GM19351 (cell line): ENCODE measurements at regions not wholly inside any gene's neighbourhood (a gene's known extent, or its start where the extent isn't known, plus 50 kb on each side); places are given as distances from the start of the nearest gene placed in this dataset.
"Not testable (repeated sequence)": the region's sequence is repeated elsewhere in the genome, so short reads cannot be mapped to it uniquely, and the experiment has no call there.

Source experiments
- ATAC-seq: cut with Tn5 transposase; IDR thresholded peaks from one replicate; pipeline ENCODE4 v1.9.1; 2021; ENCODE audit warnings: mild to moderate bottlenecking, moderate library complexity; ENCODE audit not compliant: unreplicated experiment

DNA sequence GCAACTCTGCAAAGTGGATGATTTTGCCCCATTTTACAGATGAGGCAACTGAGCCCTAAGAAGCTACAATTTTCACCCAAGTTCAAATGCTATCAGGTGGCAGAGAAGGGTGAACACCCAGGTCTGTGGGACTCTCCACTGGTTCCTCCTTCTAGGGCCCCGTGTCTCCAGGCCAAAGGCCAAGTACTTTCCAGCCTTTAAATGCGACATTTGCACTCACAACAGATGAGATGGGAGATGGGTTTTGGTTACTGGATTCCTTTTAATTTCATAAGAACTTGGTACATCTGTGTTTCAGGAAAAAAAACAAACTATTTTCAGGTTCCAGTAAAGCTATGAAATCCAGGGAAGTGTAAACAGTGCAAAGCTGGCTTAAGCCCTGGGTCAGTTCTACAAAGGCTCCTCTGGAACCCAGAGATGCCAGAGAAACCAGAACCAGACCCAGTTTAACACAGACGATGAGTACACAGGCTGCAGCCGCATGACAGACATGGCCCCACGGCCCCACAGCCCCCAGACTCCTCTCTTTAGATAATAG lies 361.7 kb downstream of the ANAPC1 start:
- no peak for ATAC-seq

DNA sequence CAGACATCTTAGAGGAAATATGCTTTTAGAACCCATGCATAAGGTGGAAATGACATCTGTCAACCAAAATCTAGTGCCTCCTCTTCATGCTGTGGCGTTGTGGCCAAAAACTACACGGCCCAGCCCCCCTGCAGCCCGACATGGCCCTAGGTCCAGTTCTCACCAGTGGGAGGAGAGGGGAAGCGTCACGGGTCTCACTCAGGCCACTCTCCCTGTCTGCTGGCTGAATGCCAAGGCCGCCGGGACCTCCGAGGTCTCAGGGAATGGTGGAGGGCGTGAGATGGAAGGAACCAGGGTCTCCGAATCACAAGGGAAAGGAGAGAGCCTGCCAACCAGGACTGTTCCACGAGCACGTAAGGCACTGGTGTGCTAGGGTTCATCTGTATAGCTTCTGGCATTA lies 361.0 kb downstream of the ANAPC1 start:
- ATAC-seq: no peak

GRCh38 chr2:111525026-111525425 lies 359.0 kb downstream of the ANAPC1 start:
- not testable (repeated sequence) for ATAC-seq

DNA sequence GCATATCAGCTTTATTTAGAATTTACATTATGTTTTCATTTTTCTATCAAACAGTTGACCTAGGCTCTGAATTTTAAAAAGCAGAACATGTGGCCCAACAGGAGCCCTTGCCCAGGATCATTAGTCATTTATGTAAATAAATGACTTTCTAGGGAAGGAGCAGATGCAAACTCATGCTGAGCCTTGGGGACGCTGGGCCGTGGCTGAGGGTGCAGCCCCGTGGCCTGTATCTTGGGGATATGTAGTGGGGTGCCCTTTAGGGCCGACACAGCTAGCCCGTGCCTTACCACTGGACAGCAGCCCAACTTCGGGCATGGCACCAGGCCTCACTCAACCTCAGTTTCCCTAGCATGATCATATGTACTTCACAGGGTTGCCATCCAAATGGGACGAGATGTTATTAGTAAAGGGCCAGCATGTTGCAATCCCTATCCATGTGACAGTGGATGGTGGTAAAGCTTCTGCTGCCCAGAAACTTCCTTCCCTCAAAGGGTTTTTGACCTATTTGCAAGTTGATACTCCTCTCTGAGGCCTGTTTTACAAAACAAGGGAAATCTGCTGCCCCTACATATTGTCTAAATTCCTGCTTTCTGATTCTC lies 357.9 kb downstream of the ANAPC1 start:
- ATAC-seq: not testable (repeated sequence)

GRCh38 chr2:111527707-111528400 lies 356.1 kb downstream of the ANAPC1 start:
- ATAC-seq: not testable (repeated sequence)

- ATAC-seq: not testable (repeated sequence)
Observed at GRCh38 chr2:111529022-111529421, 355.0 kb downstream of the ANAPC1 start.

DNA sequence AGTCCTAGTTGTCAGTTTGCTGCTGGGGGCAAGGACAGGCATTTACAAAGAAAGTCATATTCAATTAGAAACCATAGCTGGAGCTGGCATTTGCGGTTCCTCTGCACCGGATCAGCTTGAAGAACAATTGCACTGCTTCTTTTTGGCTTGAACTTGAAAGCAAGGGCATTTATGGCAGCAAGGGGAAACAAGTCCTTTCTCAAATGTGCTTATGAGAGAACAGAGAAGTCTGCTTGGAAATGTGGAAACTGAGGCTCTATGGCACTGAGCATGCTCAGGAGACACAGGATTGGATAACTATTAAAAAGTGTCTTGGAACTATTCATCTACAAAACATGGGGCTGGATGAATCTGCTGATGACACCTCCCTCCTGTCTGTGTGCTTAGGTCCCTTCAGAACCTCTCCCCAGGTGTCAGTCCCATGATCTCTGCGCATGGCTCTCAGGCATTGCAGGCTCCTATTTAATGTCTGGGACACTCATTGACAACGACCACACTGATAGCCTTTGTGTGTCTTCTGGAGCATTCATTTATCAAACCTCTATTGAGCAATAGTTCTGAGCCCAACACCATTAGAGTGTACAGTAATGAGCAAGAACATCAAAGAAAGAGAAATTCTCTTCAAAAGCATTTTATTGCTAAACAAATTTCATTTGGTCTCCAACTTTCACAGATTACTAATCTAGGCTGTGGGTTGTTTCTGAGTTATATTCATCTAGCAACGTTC lies 353.6 kb downstream of the ANAPC1 start:
- not testable (repeated sequence) for ATAC-seq

GRCh38 chr2:111532682-111533556 lies 351.1 kb downstream of the ANAPC1 start:
- not testable (repeated sequence) for ATAC-seq

DNA sequence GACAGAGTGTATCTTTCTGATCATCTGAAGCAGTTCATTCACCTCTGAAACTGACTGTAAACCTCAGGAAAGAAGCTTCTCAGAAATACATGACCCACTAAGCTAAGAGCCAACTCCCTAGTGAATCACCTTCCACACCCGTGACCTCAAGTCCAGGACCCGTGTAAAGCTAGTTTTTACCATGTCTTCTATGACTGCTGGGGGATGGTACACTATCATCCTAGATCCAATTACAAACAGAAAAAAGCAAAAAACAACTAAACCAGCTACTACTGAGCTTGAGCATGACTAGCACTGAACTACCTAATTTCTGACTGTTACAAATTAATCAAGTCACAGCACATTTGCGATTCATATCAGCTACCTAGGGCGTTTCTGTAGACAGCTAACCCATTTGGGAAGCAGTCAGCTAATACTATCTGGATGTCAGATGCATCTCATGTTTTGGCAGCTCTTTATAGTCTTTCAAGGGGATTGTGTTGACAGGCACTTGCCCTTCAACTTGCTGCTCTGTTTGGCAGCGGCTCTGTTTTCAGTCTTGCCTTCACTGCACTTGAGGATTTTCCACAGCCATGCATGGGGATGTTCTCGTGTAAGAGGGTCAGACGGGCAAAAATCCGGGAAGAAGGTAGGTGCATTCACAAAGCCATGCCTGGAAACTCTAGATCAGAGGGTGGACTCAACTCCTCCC lies 350.3 kb downstream of the ANAPC1 start:
- not testable (repeated sequence) for ATAC-seq

DNA sequence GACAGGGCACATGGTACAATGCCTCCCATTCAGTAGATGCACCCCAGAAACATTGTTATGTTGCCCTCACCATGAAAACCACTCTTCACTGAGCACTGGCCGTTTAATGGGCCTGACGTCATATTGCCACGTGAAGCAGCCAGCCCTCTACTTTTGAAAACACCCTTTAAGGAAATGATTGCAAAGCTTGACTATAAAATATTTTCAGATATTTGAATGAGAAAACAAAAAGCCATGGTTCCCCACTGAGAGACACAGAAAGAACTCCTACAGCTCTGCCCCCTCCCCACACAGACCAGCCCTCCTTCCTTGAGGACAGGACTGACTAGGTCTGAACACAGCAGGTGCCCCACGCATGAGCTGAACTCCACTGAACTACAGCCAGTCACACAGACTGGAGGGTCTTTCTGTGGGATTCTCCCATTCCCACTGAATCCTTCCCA lies 349.1 kb downstream of the ANAPC1 start:
- no peak for ATAC-seq

GRCh38 chr2:111535404-111535803 lies 348.6 kb downstream of the ANAPC1 start:
- no peak for ATAC-seq

- ATAC-seq: no peak
Observed at GRCh38 chr2:111537078-111537655, 346.8 kb downstream of the ANAPC1 start.

GRCh38 chr2:111539991-111540390 lies 344.0 kb downstream of the ANAPC1 start:
- ATAC-seq: not testable (repeated sequence)

DNA sequence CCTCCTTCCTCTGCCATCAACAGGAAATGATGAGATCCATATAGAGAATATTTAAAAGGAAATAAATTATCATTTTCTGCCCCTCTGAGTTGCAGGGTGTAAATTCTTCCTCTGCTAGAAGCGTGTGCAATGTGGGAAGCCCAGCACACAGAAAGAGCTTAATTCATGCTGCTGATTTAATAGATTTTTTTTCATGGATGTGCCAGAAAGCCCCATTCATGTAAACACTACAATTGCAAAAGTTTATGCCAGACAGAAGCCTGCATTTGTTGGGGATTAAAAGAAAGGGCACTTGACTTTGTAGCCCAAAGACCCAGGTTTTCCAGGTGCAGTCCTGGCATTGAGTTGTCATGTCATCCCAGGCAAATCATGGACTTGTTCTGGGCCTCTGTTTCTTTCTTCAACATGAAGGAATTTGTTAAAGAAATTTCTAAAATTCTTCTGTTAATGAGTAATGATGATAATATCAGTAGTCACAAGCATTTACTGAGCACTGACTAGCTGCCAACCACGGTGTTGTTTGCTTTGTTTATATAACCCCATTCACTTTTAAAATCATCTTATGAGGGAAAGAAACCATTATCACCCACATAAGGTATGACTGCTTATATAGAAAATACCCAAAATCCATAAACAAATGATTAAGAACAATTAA lies 341.7 kb downstream of the ANAPC1 start:
- not testable (repeated sequence) for ATAC-seq

DNA sequence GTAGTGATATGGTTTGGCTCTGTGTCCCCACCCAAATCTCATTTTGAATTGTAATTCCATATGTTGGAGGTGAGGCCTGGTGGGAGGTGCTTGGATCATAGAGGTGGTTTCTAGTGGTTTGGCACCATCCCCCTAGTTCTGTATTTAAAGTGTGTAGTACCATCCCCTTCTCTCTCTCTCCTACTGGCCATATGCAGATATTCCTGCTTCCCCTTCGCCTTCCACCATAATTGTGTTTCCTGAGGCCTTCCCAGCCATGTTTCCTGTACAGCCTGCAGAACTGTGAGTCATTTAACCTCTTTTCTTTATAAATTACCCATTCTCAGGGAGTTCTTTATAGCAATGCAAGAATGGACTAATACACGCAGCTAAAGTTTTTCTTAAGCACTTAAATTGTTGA lies 340.0 kb downstream of the ANAPC1 start:
- ATAC-seq: not testable (repeated sequence)

DNA sequence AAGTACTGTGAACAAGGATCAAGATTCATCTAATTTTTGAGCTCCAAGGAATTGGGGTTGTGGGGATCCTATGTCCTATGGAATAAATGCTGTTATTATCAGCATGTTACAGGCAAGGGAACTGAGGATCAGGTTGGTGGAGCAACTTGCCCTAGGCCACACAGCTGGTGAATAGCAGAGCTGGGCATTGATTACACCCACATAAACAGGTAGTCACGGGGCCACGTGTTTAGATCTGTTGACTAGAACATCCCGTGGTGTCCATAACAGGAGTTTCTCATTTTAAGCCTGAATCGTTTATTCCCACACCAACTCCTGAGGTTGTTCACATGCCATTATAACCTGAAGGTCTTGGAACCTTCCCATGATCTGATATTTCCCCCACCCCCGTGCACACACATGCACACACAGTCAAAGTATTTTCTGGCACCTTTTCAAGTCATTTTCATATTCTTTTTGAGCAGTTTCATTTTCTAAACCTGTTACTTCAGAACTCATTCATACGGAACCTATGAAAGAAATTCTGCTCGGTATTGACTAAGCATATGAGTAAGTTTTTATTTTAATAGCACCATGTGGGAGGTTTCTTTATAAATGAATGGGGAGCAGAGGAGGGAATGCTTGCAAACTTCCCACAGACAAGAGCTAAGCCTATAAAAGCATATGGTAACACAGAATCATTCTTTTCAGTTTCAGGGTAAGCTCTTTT lies 338.1 kb downstream of the ANAPC1 start:
- not testable (repeated sequence) for ATAC-seq

GRCh38 chr2:111546578-111546977 lies 337.4 kb downstream of the ANAPC1 start:
- not testable (repeated sequence) for ATAC-seq

DNA sequence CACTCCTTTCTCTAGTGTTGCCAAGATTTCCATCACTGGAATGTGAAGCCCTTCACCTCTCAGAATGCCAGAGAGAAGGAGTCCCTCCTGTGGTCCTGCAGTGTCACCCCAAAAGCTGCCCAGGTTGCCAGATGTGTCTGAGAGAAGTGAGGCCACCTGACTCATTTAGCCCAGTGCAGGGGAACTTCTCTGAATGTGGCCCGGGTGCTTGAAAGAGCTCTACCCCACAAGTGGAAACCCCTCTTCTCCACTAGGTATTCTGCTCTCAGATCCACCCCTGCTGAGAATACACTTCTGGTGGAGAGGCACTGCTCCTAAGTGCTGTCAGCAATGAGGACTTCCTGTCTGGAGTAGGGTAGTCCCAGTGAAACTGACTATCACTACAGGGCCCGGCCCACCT lies 334.8 kb downstream of the ANAPC1 start:
- ATAC-seq: not testable (repeated sequence)
